GM21367 (cell line): ENCODE measurements at regions not wholly inside any gene's neighbourhood (a gene's known extent, or its start where the extent isn't known, plus 50 kb on each side); places are given as distances from the start of the nearest gene placed in this dataset.
A peak's percentile ranks its signal among the peaks of the same experiment; 100 is the strongest.
"Not testable (repeated sequence)": the region's sequence is repeated elsewhere in the genome, so short reads cannot be mapped to it uniquely, and the experiment has no call there.

Source experiments
- ATAC-seq: cut with Tn5 transposase; IDR thresholded peaks from one replicate; pipeline ENCODE4 v1.9.1; 2021; ENCODE audit not compliant: unreplicated experiment

GRCh38 chr6:15936503-15936902 lies 192.4 kb upstream of the MYLIP start:
- ATAC-seq: peak; percentile 71

GRCh38 chr6:15935661-15936060 lies 193.2 kb upstream of the MYLIP start:
- ATAC-seq: no peak

- not testable (repeated sequence) for ATAC-seq
Observed at GRCh38 chr6:15931697-15932096, 197.2 kb upstream of the MYLIP start.

GRCh38 chr6:15930207-15930606 lies 198.7 kb upstream of the MYLIP start:
- no peak for ATAC-seq

GRCh38 chr6:15929685-15930084 lies 199.2 kb upstream of the MYLIP start:
- no peak for ATAC-seq

- no peak for ATAC-seq
Observed at GRCh38 chr6:15927531-15928225, 201.2 kb upstream of the MYLIP start.

GRCh38 chr6:15926256-15926655 lies 202.6 kb upstream of the MYLIP start:
- ATAC-seq: no peak

- ATAC-seq: no peak
Observed at GRCh38 chr6:15924893-15925292, 204.0 kb upstream of the MYLIP start.

DNA sequence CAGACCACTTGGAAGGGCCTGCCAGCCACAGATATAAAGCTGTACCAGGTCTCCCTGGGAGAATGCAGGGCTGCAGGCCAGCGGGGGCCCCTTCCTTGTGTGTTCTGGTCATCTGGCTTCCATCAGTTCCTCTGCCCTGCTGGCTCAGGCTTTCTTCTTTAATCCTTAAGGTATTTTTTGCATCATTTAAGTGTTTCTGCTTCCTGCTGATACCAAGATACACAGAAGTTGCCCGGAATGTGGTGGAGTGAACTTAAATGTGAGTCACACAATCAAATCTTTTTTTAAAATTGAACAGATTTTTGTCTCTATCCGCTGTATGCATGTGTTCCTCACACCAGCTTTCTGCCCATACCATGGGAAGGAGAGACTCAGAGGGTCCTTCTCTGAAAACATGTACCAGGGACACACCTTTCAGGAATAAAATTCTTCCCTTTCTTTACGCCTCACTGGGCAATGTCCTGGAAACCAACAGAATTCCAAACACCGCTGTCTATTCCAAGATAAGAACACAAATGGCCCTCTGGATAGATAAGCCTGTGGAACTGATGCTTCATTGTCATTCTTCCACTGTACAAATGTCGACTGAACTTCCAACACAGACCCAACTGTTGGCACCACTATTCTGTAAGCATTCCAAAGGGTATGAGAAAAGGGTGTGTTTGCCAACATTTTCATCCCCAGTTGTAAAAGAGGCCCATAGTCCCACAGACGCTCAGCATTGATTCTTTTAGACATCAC lies 206.2 kb upstream of the MYLIP start:
- no peak for ATAC-seq

GRCh38 chr6:15921243-15921642 lies 207.6 kb upstream of the MYLIP start:
- ATAC-seq: no peak

DNA sequence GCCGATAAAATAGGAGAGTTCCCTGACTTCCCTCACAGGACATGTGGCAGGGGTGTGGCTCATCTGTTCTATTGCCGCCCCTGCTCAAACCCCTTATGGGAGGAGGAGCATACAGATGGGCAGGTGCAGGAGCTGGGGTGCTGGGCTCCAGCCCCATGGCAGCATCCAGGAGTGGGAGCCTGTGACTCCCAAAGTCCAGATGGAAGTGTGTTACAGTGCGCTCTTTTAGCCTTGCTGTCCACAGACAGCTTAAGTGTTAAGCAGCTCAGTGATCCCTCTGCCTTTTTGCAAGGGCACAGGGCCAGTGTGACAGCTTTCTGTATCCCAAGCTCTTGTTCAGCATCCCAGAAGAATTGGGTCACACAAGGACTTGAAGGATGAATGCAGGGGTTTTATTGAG lies 212.3 kb upstream of the MYLIP start:
- ATAC-seq: no peak

GRCh38 chr6:15915508-15916178 lies 213.2 kb upstream of the MYLIP start:
- ATAC-seq: no peak

DNA sequence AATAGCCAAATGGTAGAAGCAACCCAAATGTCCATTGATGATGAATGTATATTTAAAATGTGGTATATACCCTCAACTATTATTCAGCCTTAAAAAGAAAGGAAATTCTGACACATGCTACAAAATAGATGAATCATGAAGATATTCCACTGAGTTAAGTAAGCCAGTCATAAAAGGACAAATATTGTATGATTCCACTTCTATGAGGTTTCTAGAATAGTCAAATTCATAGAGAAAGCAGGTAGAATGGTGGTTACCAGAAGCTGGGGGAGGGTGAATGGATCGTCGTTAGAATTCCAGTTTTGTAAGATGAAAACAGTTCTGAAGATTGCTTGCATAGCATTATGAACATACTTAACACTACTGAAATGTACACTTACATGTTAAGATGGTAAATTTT lies 214.3 kb upstream of the MYLIP start:
- no peak for ATAC-seq

DNA sequence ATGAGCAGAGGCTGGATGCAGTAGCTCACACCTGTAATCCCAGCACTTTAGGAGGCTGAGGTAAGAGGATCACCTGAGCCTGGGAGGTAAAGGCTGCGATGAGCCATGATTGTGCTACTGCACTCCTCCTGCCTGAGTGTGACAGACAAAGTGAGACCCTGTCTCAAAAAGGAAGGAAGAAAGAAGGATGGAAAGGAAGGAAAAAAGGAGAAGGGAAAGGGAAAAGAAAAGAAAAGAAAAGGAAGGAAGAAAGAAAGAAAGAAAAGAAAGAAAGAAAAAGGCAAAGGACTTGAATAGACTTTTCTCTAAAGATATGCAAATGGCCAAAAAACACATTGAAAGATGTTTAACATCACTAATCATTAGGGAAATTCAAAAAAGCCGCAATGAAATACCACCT lies 215.3 kb upstream of the MYLIP start:
- no peak for ATAC-seq

GRCh38 chr6:15912505-15913400 lies 216.1 kb upstream of the MYLIP start:
- ATAC-seq: no peak

DNA sequence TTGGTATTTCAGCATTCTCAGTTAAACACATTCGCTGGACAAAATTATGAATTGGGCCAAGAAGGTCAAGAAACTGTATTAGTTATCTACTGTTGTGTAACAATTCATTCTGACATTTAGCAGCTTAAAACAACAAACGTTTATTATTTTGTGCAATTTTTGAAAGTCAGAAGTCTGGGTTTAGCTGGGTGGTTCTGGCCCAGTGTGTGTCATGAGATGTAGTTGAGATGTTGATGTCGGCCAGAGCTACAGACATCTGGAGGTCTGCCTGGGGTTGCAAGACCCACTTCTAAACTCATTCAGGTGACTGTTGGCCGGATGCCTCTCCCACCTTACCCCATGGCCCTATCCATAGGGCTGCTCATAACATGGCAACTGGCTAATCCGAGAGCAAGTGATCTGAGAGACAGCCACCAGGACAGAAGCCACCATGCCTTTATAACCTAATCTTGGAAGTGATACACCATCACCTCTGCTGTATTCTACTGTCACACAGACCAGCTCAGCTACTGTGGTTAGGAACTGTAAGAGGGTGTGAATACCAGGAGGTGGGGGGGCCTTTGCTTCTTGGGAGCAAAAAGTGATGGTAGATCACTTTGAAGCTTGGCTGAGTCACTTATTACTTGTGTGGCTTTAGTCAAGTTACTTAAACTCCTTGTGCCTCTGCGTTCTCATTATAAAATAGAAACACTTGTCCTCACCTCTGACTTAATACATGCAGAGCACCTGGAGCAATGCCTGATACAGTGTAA lies 217.0 kb upstream of the MYLIP start:
- no peak for ATAC-seq

DNA sequence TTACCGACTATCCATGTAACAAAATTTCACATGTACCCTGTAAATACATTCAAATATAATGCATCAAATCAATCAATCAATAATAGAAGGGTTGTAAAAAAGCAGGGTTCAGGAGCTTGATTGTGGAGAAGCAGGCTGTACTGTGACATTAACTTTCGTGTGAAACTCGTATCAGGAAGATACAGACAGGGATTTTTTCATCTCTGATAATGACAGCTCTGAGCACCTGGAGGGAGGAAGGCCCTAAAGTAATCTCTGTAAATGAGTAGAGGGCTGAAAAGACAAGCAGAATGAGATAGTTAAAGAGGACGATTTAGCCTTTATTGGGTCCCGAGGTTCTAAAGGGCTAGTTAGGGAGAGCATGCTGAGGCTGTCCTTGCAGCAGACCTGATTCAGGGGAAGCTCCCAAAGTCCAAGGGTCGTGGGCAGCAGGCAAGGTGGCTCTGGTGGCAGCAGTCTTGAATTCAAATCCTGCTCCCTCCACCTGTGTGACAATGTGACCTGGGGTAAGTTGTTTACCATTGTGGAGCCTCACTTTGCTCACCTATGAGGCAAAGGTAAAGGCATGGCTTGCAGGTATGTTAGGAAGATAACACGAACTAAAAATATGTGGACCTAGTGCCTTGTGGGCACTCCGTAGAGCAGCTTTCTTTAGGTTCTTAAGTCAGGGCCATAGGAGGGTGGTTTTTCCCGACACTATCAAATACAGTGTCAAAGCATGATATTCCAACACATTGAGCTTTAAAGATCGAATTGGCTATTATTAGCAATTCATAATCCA lies 219.4 kb upstream of the MYLIP start:
- ATAC-seq: no peak

DNA sequence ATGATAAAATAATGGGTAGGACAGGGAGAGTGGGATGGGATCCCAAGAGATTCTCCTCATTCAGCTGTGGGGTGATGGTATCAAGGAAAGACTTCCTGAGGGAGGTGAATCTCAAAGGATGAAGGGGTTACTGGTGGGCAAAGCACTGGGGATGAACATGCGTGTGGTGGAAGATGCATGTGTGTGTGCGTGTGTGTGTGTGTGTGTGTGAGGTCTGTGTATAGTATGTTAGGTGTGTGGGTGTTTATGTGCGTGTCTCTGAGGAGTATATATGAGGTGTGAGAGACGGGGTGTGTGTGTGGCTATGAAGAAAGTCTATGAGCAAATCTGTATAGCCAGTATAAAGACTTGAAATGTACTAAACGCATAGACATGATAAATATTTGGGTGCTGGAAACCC lies 220.0 kb upstream of the MYLIP start:
- no peak for ATAC-seq

DNA sequence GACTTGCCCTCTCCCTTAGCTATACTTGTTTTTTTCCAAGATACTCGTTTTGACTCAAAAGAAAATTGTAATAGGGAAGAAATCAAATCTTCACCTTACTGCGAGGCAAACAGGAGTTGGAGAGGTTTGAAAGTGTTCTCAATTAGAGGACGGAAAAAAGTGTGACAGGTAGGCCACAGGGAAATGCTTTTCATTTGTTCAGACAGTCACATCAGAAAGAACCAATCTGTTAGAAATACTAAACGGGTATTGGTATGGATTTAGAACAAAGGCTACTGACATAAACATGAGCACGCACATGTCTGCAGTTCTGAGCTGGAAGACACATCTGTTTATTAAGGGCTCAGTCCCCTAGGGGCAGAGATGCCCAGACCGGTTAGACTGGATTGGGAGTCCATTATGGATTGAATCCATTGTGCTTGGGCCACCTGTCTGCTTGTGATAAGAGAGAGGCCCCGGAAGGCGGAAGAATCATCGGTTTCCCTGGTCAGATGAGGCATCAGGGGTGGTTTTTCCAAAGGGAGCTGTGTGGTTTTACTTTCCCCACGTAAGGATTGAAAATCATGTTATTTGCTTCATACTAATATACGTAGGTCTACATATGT lies 220.9 kb upstream of the MYLIP start:
- ATAC-seq: no peak
